HepG2 (cell line): ENCODE measurements at regions not wholly inside any gene's neighbourhood (a gene's known extent, or its start where the extent isn't known, plus 50 kb on each side); places are given as distances from the start of the nearest gene placed in this dataset.

Experiments
- ATAC-seq: fragments of 200-7000 bp; cut with Tn5 transposase; 3 replicates; pipeline ENCODE4 v1.9.1; 2020; ENCODE audit warnings: mild to moderate bottlenecking, moderate library complexity
- BruUV-seq: library from RNA; stranded (reverse); fragments of 400-500 nt; replicated peaks from 2 replicates; lab custom pipeline; 2021; lab: Mats Ljungman, UMichigan
- CTCF ChIA-PET: fragments of 300-600 bp; formaldehyde crosslinking; extraction: SDS; loops from one replicate; lab custom pipeline; 2021; ENCODE audit warnings: low total read pairs, inconsistent platforms, low intra/inter-chr PET ratio; lab: Yijun Ruan, JAX
- POLR2A ChIA-PET: fragments of 350-600 bp; sonication (Branson Sonifier 250); formaldehyde crosslinking; loops from one replicate; lab custom pipeline; 2020; ENCODE audit warnings: antibody characterized with exemption, inconsistent platforms; lab: Yijun Ruan, JAX
- DNase-seq: peaks from one replicate; pipeline ENCODE4 v3.0.0-alpha.2; 2015; ENCODE audit warnings: low spot score
- FAIRE-seq: peaks from 3 replicates; lab custom pipeline; 2011; peaks lifted over from hg19 to GRCh38; lab: Jason Lieb, UNC
- H2AFZ ChIP-seq: one replicate; pipeline ENCODE4 v1.6.1; 2011; ENCODE audit warnings: low read length, inconsistent platforms
- H3K27ac ChIP-seq: fragments of 300-600 bp; 3 replicates; pipeline ENCODE4 v1.8.0; 2011; ENCODE audit warnings: mixed run types, mild to moderate bottlenecking, mixed read lengths, low read length, inconsistent platforms; ENCODE audit not compliant: insufficient read depth; ENCODE audit errors: extremely low read length
- H3K27me3 ChIP-seq, 2 experiments: fragments of 200-600 bp in 1 of 2; 2 replicates in 1 of 2; 3 replicates in 1 of 2; pipeline versions ENCODE4 v1.6.0 to v1.8.0; 2011; ENCODE audit warnings: low read length in 2 of 2, mild to moderate bottlenecking in 2 of 2, moderate library complexity in 2 of 2, inconsistent platforms in 1 of 2; ENCODE audit not compliant: insufficient read depth in 2 of 2, control insufficient read depth in 1 of 2
- H3K36me3 ChIP-seq, 2 experiments: fragments of 200-600 bp in 1 of 2; replicated peaks in 1 of 2; 2 replicates in 1 of 2; 3 replicates in 1 of 2; pipeline versions ENCODE4 v1.5.1 to v1.8.0; 2011; ENCODE audit warnings: low read length in 2 of 2, inconsistent platforms in 1 of 2; ENCODE audit not compliant: insufficient read depth in 2 of 2, control insufficient read depth in 1 of 2
- H3K4me1 ChIP-seq: 2 replicates; pipeline ENCODE4 v1.5.1; 2012; ENCODE audit warnings: low read length, inconsistent platforms; ENCODE audit not compliant: insufficient read depth
- H3K4me2 ChIP-seq: 2 replicates; pipeline ENCODE4 v1.6.0; 2011; ENCODE audit warnings: low read depth, low read length, inconsistent platforms
- H3K4me3 ChIP-seq, 3 experiments: fragments of 200-600 bp in 1 of 3; sonication (generic), shearing (Covaris generic) in 1 of 3; replicated peaks in 1 of 3; 2 replicates each; pipeline ENCODE4 v1.5.1; 2011 to 2016; ENCODE audit warnings: low read length in 3 of 3, inconsistent platforms in 2 of 3, low read depth in 2 of 3, mild to moderate bottlenecking in 2 of 3, control low read depth in 1 of 3, mixed read lengths in 1 of 3; ENCODE audit not compliant: insufficient read depth in 1 of 3
- H3K79me2 ChIP-seq: one replicate; pipeline ENCODE4 v1.6.1; 2011; ENCODE audit warnings: low read length, inconsistent platforms; ENCODE audit not compliant: insufficient read depth
- H3K9ac ChIP-seq: 2 replicates; pipeline ENCODE4 v1.6.0; 2011; ENCODE audit warnings: mild to moderate bottlenecking, low read depth, low read length, inconsistent platforms; ENCODE audit not compliant: insufficient read depth
- H3K9me3 ChIP-seq: 2 replicates; pipeline ENCODE4 v1.5.1; 2012; ENCODE audit warnings: mild to moderate bottlenecking, low read length
- H4K20me1 ChIP-seq: 2 replicates; pipeline ENCODE4 v1.6.0; 2011; ENCODE audit warnings: inconsistent platforms, mild to moderate bottlenecking, low read length, moderate library complexity; ENCODE audit not compliant: insufficient read depth
- CCDC6 ChIP-seq: sonication (generic); formaldehyde crosslinking; IDR thresholded peaks from 2 replicates; pipeline ENCODE4 v1.8.1; 2022; ENCODE audit warnings: mild to moderate bottlenecking, missing genetic modification reagents, moderate library complexity
- DBP ChIP-seq: sonication (generic); formaldehyde crosslinking; IDR thresholded peaks from 2 replicates; pipeline ENCODE4 v1.4.0; 2020; ENCODE audit warnings: missing genetic modification reagents; ENCODE audit errors: not compliant biosample characterization
- ETV5 ChIP-seq: IDR thresholded peaks from 2 replicates; pipeline ENCODE4 v1.6.1; 2018; ENCODE audit warnings: missing biosample characterization, missing genetic modification reagents, inconsistent platforms, borderline replicate concordance
- MAFF ChIP-seq: IDR thresholded peaks from 2 replicates; pipeline ENCODE4 v1.6.1; 2011; ENCODE audit warnings: low read depth, low read length, improper control_type of control experiment
- MAFK ChIP-seq, 2 experiments: IDR thresholded peaks in 1 of 2; conservative IDR thresholded peaks in 1 of 2; 2 replicates each; pipeline ENCODE4 v1.6.1; 2011; ENCODE audit warnings: improper control_type of control experiment in 2 of 2, low read length in 2 of 2
- WGBS: methylation state at CpG from one replicate; pipeline ENCODE4 v1.1.6; 2017; ENCODE audit warnings: low lambda C conversion rate; 5-methylcytosine and 5-hydroxymethylcytosine counted together
- in situ Hi-C: cut with HindIII; loops from 2 replicates; pipeline ENCODE4 v1.10.0; 2017; ENCODE audit warnings: low pct_unique_long_range_greater_than_20kb; ENCODE audit not compliant: extremely low pct_ligation_motif_present
- intact Hi-C: fragments of 100-400 bp; cut with micrococcal nuclease; formaldehyde crosslinking; loops from one replicate; pipeline ENCODE4 v1.10.0; 2022; ENCODE audit not compliant: unreplicated experiment
- TF ChIP-seq, protein P1 (sequence below): sonication (generic); formaldehyde crosslinking; IDR thresholded peaks from 2 replicates; pipeline ENCODE4 v1.4.0; 2020; ENCODE audit warnings: low read depth, missing genetic modification reagents
- TF ChIP-seq, protein P2 (sequence below): IDR thresholded peaks from 2 replicates; pipeline ENCODE4 v1.6.1; 2016; ENCODE audit warnings: mild to moderate bottlenecking

DNA sequence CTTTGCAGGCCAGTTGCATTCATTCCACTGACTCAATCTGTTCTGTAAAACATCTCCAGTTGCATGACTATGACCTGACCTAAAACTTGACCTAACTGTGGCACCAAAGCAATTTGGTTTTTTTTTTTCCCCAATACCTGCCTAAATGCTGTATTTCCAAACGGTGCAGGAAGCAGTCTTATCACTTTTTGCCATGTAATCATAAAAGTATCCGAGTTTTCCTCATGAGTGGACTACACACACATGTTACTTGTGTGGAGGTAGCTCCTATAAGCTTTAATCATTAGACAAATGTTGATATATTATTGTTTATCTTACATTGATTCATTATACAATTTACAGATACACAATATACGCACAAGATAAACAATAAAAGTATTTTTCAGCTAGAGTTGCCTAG, 373.7 kb downstream of the BTBD3 start:
- POLR2A ChIA-PET = no interaction called here

More for the DNA sequence above, 373.7 kb downstream of the BTBD3 start:
- WGBS = under 1% methylated on average over 3 of the region's 3 CpGs
- Histone ChIP-seq H3K79me2 (no peaks in the 10 kb centered on the region), H3K4me3 (no peak overlapping the region), H3K9ac (no peak overlapping the region), H4K20me1 (no peaks in the 10 kb centered on the region), H3K4me2 (no peak overlapping the region), H3K27ac (no peak overlapping the region), H2AFZ (no peak overlapping the region)
- DNase-seq = no peak
- no peak for ATAC-seq
- in situ Hi-C loops (no loop called here), intact Hi-C loops (no loop called here)
- no peak for FAIRE-seq
- TF ChIP-seq ETV5 (no peak), MAFF (peak; percentile 78), CCDC6 (CRISPR knock-in tag) (no peak), MAFK (conservative IDR thresholded peaks at IDR 0.05 in 1 of 2, IDR thresholded peaks at IDR 0.05 in 1 of 2; ENCODE audit: low read length in 2 of 2) (peak; percentile 73 to 80), DBP (CRISPR knock-in tag) (no peak)
- TF ChIP-seq, protein P1, sequence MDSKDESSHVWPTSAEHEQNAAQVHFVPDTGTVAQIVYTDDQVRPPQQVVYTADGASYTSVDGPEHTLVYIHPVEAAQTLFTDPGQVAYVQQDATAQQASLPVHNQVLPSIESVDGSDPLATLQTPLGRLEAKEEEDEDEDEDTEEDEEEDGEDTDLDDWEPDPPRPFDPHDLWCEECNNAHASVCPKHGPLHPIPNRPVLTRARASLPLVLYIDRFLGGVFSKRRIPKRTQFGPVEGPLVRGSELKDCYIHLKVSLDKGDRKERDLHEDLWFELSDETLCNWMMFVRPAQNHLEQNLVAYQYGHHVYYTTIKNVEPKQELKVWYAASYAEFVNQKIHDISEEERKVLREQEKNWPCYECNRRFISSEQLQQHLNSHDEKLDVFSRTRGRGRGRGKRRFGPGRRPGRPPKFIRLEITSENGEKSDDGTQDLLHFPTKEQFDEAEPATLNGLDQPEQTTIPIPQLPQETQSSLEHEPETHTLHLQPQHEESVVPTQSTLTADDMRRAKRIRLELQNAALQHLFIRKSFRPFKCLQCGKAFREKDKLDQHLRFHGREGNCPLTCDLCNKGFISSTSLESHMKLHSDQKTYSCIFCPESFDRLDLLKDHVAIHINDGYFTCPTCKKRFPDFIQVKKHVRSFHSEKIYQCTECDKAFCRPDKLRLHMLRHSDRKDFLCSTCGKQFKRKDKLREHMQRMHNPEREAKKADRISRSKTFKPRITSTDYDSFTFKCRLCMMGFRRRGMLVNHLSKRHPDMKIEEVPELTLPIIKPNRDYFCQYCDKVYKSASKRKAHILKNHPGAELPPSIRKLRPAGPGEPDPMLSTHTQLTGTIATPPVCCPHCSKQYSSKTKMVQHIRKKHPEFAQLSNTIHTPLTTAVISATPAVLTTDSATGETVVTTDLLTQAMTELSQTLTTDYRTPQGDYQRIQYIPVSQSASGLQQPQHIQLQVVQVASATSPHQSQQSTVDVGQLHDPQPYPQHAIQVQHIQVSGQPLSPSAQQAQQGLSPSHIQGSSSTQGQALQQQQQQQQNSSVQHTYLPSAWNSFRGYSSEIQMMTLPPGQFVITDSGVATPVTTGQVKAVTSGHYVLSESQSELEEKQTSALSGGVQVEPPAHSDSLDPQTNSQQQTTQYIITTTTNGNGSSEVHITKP (CRISPR knock-in tag) = no peak
- TF ChIP-seq, protein P2, sequence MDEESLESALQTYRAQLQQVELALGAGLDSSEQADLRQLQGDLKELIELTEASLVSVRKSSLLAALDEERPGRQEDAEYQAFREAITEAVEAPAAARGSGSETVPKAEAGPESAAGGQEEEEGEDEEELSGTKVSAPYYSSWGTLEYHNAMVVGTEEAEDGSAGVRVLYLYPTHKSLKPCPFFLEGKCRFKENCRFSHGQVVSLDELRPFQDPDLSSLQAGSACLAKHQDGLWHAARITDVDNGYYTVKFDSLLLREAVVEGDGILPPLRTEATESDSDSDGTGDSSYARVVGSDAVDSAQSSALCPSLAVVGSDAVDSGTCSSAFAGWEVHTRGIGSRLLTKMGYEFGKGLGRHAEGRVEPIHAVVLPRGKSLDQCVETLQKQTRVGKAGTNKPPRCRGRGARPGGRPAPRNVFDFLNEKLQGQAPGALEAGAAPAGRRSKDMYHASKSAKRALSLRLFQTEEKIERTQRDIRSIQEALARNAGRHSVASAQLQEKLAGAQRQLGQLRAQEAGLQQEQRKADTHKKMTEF = no peak
- TF ChIP-seq, all 625 proteins: peak for 2
- CTCF ChIA-PET = no interaction called here
- Histone ChIP-seq H3K36me3 (no peaks in the 10 kb centered on the region), H3K27me3 (no peaks in the 10 kb centered on the region), H3K4me1 (no peaks in the 10 kb centered on the region), H3K9me3 (peaks cover 21% of the 10 kb centered on the region)
- no TSS peak for BruUV-seq
